Activated CD4-positive, alpha-beta memory T cell treated with anti-CD3 and anti-CD28 coated beads, Interleukin-2, amount 10 ng/mL, durations not matched to agents 7 days and 5 days (primary cell): ENCODE measurements at regions not wholly inside any gene's neighbourhood (a gene's known extent, or its start where the extent isn't known, plus 50 kb on each side); places are given as distances from the start of the nearest gene placed in this dataset.

ENCODE experiments used
- CTCF ChIA-PET: fragments of 350-600 bp; sonication (Branson Sonifier 250); formaldehyde crosslinking; loops from one replicate; lab custom pipeline; 2021; ENCODE audit warnings: antibody characterized with exemption, inconsistent platforms; lab: Charles Lee
- POLR2A ChIA-PET: fragments of 350-600 bp; sonication (Branson Sonifier 250); formaldehyde crosslinking; loops from one replicate; lab custom pipeline; 2021; ENCODE audit warnings: antibody characterized with exemption; lab: Charles Lee
- DNase-seq: peaks from one replicate; pipeline ENCODE4 v3.0.0-alpha.2; 2020
- H3K27ac Mint-ChIP-seq: one replicate; pipeline ENCODE4 v1.8.0; 2021; ENCODE audit warnings: mild to moderate bottlenecking, mixed read lengths
- H3K27me3 Mint-ChIP-seq: one replicate; pipeline ENCODE4 v1.8.0; 2021; ENCODE audit warnings: mixed read lengths
- H3K36me3 Mint-ChIP-seq: one replicate; pipeline ENCODE4 v1.8.0; 2021; ENCODE audit warnings: low read depth, mixed read lengths
- H3K4me1 Mint-ChIP-seq: one replicate; pipeline ENCODE4 v1.8.0; 2021; ENCODE audit warnings: mixed read lengths
- H3K4me3 Mint-ChIP-seq: one replicate; pipeline ENCODE4 v1.8.0; 2021; ENCODE audit warnings: mild to moderate bottlenecking, mixed read lengths
- H3K9me3 Mint-ChIP-seq: one replicate; pipeline ENCODE4 v1.8.0; 2021; ENCODE audit warnings: mixed read lengths

- Mint-ChIP-seq H3K9me3 (no peaks in the 10 kb centered on the region), H3K27ac (no peak overlapping the region), H3K4me3 (no peak overlapping the region), H3K36me3 (no peaks in the 10 kb centered on the region), H3K4me1 (no peaks in the 10 kb centered on the region), H3K27me3 (no peaks in the 10 kb centered on the region)
- POLR2A ChIA-PET, result no interaction called here
- CTCF ChIA-PET, result no interaction called here
- DNase-seq, result no peak
Measured at GRCh38 chr6:91352321-91352720, 765.4 kb upstream of the MAP3K7 start.

GRCh38 chr6:91350146-91350908 is 763.5 kb upstream of the MAP3K7 start:
- H3K27ac Mint-ChIP-seq, result no peak overlapping the region
- H3K36me3 Mint-ChIP-seq, result no peaks in the 10 kb centered on the region
- no peak overlapping the region for H3K4me3 Mint-ChIP-seq
- no peak for DNase-seq
- H3K4me1 Mint-ChIP-seq, result no peaks in the 10 kb centered on the region
- no peaks in the 10 kb centered on the region for H3K27me3 Mint-ChIP-seq
- ChIA-PET POLR2A (no interaction called here), CTCF (no interaction called here)
- no peaks in the 10 kb centered on the region for H3K9me3 Mint-ChIP-seq

DNA sequence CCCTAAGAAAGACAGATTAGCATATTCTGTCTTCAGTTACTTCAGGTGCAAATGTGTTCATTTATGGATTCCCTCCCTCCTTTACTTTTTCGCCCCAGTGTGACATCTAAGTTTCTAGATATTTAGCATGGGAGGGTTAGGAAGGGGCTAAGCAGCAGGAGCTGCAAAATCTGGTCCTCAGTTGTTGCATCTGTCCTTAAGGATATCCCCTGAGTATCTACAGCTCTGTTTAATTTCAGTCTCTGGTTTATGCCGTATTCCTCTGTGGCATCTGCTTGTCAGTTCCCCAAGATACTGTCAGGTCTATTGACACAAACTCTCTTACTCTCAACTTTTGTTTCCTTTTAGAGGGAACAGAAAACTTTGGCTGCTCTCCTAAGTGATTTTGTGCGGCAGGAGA is 754.6 kb upstream of the MAP3K7 start:
- Mint-ChIP-seq H3K36me3 (no peaks in the 10 kb centered on the region), H3K4me1 (no peaks in the 10 kb centered on the region), H3K27me3 (no peaks in the 10 kb centered on the region), H3K9me3 (no peaks in the 10 kb centered on the region), H3K4me3 (no peak overlapping the region), H3K27ac (no peak overlapping the region)
- no peak for DNase-seq
- POLR2A ChIA-PET, result no interaction called here
- CTCF ChIA-PET, result no interaction called here

DNA sequence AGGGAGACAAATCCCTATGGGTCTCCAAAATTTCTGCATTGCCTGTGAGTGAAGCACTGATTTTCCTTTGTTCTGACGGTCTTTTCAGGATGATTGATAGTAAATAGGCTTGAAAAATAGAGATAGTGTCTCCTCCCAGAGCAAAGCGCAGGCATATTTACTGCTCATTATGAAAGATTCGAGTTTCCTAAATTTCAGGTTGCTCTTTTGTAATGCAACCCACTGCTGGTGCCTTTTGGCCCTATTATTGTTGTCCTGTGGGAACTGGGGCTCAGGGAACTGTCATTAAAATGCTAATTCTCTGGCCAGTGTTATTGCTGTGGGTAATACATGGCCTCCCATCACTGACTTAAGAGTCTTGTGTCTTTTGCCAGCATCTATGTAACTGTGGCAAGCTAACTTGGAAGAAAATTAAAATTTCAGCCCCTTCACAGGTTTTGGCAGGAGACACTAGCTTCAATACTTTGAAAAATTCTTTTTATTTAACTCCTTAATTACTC is 754.1 kb upstream of the MAP3K7 start:
- H3K9me3 Mint-ChIP-seq, result no peaks in the 10 kb centered on the region
- DNase-seq, result no peak
- H3K36me3 Mint-ChIP-seq, result no peaks in the 10 kb centered on the region
- CTCF ChIA-PET, result no interaction called here
- H3K27me3 Mint-ChIP-seq, result no peaks in the 10 kb centered on the region
- no peak overlapping the region for H3K27ac Mint-ChIP-seq
- POLR2A ChIA-PET, result no interaction called here
- H3K4me3 Mint-ChIP-seq, result no peak overlapping the region
- no peaks in the 10 kb centered on the region for H3K4me1 Mint-ChIP-seq

DNA sequence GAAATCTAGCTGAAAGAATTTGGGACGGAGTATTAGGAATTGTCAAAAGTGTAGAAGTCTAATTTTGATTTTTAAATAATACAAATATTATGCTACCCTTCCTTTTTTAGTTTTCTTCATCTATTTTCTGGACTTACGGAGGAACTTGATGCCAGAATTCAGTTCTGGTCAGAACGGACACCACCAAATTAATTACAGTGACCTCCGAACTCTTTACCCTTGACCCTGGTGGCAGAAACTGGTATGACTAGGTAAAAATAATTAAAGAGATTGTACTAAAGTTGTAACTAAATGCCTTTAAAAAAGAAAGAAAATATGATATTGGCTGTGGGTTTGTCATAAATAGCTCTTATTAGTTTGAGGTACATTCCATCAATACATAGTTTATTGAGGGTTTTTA is 751.1 kb upstream of the MAP3K7 start:
- no peaks in the 10 kb centered on the region for H3K27me3 Mint-ChIP-seq
- no peaks in the 10 kb centered on the region for H3K36me3 Mint-ChIP-seq
- H3K27ac Mint-ChIP-seq, result no peak overlapping the region
- H3K4me1 Mint-ChIP-seq, result no peaks in the 10 kb centered on the region
- peaks cover 3% of the 10 kb centered on the region for H3K9me3 Mint-ChIP-seq
- H3K4me3 Mint-ChIP-seq, result no peak overlapping the region
- DNase-seq, result no peak
- POLR2A ChIA-PET, result no interaction called here
- CTCF ChIA-PET, result no interaction called here

- H3K27me3 Mint-ChIP-seq, result no peaks in the 10 kb centered on the region
- peaks cover 3% of the 10 kb centered on the region for H3K9me3 Mint-ChIP-seq
- no peak overlapping the region for H3K4me3 Mint-ChIP-seq
- no peak overlapping the region for H3K27ac Mint-ChIP-seq
- POLR2A ChIA-PET, result no interaction called here
- CTCF ChIA-PET, result no interaction called here
- no peaks in the 10 kb centered on the region for H3K4me1 Mint-ChIP-seq
- no peak for DNase-seq
- no peaks in the 10 kb centered on the region for H3K36me3 Mint-ChIP-seq
Measured at GRCh38 chr6:91330896-91331295, 744.0 kb upstream of the MAP3K7 start.

GRCh38 chr6:91328241-91328640 is 741.4 kb upstream of the MAP3K7 start:
- H3K9me3 Mint-ChIP-seq, result no peaks in the 10 kb centered on the region
- CTCF ChIA-PET, result no interaction called here
- no peaks in the 10 kb centered on the region for H3K4me1 Mint-ChIP-seq
- DNase-seq, result no peak
- no peak overlapping the region for H3K27ac Mint-ChIP-seq
- no peaks in the 10 kb centered on the region for H3K36me3 Mint-ChIP-seq
- H3K27me3 Mint-ChIP-seq, result no peaks in the 10 kb centered on the region
- H3K4me3 Mint-ChIP-seq, result no peak overlapping the region
- POLR2A ChIA-PET, result no interaction called here

GRCh38 chr6:91324711-91325110 is 737.8 kb upstream of the MAP3K7 start:
- Mint-ChIP-seq H3K4me3 (no peak overlapping the region), H3K9me3 (no peaks in the 10 kb centered on the region), H3K36me3 (no peaks in the 10 kb centered on the region), H3K27me3 (no peaks in the 10 kb centered on the region), H3K27ac (no peak overlapping the region), H3K4me1 (no peaks in the 10 kb centered on the region)
- ChIA-PET POLR2A (no interaction called here), CTCF (no interaction called here)
- no peak for DNase-seq

- DNase-seq, result no peak
- Mint-ChIP-seq H3K36me3 (no peaks in the 10 kb centered on the region), H3K4me3 (no peak overlapping the region), H3K9me3 (no peaks in the 10 kb centered on the region), H3K4me1 (no peaks in the 10 kb centered on the region), H3K27me3 (no peaks in the 10 kb centered on the region), H3K27ac (no peak overlapping the region)
- ChIA-PET POLR2A (no interaction called here), CTCF (no interaction called here)
Measured at GRCh38 chr6:91317984-91318383, 731.1 kb upstream of the MAP3K7 start.

DNA sequence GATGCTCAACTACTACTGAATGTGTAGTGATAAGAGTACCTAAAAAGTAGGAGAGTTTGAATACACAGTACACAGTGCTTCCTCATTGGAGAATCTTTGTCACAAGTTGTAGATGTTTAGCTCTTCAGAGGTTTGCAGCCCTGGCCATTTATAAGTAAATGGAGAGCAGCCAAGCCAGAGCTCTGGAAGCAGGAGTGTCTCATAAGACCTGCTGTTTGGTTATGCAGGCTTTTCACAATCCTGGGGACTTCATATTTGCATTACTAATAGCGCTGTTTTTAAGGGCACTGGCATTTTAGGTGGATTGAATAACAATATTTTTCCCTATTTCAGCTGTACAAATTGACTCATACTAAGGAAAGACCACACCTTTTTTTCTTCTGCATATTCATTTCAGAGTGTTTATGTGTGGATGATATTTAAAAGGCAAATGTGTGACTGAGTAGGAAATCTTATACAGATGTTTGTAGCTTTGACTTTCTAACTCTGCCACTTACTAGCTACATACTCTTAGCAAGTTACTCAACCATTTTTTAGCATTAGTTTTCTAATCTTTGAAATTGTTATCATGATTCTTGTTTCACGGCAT is 730.5 kb upstream of the MAP3K7 start:
- Mint-ChIP-seq H3K4me3 (no peak overlapping the region), H3K36me3 (no peaks in the 10 kb centered on the region), H3K27ac (no peak overlapping the region), H3K9me3 (no peaks in the 10 kb centered on the region), H3K4me1 (no peaks in the 10 kb centered on the region), H3K27me3 (no peaks in the 10 kb centered on the region)
- CTCF ChIA-PET, result no interaction called here
- POLR2A ChIA-PET, result no interaction called here
- no peak for DNase-seq

DNA sequence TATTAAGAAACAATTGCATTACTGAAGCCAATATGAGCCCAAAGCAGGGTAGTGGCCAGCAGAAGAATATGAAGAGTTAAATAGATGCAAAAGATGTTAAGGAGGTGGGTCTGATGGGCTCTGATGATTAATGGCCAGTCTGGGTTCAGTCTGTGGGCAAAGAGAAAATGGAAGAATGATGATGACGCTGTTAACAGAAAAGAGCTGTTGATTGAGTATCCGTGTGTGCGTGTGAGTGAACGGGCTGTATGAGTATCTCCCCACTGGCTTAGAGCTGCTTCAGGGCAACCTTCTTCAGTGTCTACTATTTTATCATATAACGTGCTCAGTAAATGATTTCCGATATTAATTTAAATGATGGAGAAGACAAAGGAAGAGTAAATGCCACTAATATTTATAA is 723.3 kb upstream of the MAP3K7 start:
- H3K27me3 Mint-ChIP-seq, result no peaks in the 10 kb centered on the region
- CTCF ChIA-PET, result no interaction called here
- H3K27ac Mint-ChIP-seq, result no peak overlapping the region
- H3K36me3 Mint-ChIP-seq, result no peaks in the 10 kb centered on the region
- DNase-seq, result no peak
- H3K4me3 Mint-ChIP-seq, result no peak overlapping the region
- H3K9me3 Mint-ChIP-seq, result no peaks in the 10 kb centered on the region
- H3K4me1 Mint-ChIP-seq, result no peaks in the 10 kb centered on the region
- POLR2A ChIA-PET, result no interaction called here

DNA sequence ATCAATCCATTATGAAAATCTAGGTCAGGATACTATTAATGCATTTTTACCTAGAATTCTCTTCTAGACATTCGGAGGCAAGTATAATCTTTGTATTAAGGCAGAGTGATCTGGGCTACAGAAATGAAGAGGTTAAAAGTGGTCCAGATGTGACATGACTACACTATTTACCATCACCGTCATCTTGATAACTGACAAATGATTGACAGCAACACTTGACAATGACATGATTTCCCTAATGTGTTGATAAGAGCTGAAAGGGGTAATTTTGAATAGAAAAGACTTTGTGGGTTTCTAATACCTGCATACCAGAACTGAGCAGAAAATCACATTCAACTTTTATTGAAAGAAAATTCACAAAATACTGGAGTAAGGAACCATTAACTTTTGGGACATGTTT is 718.9 kb upstream of the MAP3K7 start:
- no peaks in the 10 kb centered on the region for H3K27me3 Mint-ChIP-seq
- H3K4me3 Mint-ChIP-seq, result no peak overlapping the region
- no peaks in the 10 kb centered on the region for H3K9me3 Mint-ChIP-seq
- no peaks in the 10 kb centered on the region for H3K36me3 Mint-ChIP-seq
- no peak overlapping the region for H3K27ac Mint-ChIP-seq
- no peaks in the 10 kb centered on the region for H3K4me1 Mint-ChIP-seq
- CTCF ChIA-PET, result no interaction called here
- DNase-seq, result no peak
- POLR2A ChIA-PET, result no interaction called here

DNA sequence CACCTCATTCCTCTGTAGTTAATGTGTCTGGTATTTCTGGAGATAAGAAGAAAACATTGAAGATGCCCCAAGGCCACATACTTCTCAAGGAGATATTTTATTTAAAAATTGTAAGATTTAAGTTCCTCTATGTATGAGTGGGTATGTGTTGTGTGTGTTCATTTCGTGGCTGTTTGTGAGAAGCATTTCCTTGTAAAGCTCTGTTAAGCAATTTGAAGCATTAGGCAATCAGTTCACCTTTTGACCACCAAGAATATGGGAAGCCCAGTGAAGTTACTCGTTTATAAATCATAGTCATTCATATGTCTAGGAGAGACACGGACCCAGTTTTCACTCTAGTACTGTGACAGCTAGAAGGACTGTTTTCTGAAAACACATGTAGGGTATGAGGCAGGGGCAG is 717.6 kb upstream of the MAP3K7 start:
- H3K4me3 Mint-ChIP-seq, result no peak overlapping the region
- H3K4me1 Mint-ChIP-seq, result no peaks in the 10 kb centered on the region
- H3K27me3 Mint-ChIP-seq, result no peaks in the 10 kb centered on the region
- H3K36me3 Mint-ChIP-seq, result no peaks in the 10 kb centered on the region
- POLR2A ChIA-PET, result no interaction called here
- DNase-seq, result no peak
- no peaks in the 10 kb centered on the region for H3K9me3 Mint-ChIP-seq
- no peak overlapping the region for H3K27ac Mint-ChIP-seq
- CTCF ChIA-PET, result no interaction called here

DNA sequence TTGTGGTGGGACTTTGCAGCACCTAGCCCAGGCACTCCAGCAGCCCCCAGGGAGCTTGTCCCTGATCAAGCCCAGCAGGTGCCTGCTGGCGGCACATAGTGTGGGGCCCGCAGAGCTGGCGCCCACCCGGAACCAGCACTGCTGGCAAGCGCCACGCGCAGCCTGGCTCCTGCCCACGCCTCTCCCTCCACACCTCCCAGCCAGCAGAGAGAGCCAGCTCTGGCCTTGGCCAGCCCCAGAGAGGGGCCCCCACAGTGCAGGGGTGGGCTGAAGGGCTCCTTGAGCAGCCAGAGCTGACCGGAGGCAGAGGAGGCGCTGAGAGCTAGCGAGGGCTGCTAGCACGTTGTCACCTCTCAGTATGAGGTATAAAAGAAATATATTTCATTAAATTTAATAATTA is 716.5 kb upstream of the MAP3K7 start:
- DNase-seq, result no peak
- H3K36me3 Mint-ChIP-seq, result no peaks in the 10 kb centered on the region
- no peak overlapping the region for H3K27ac Mint-ChIP-seq
- no peaks in the 10 kb centered on the region for H3K9me3 Mint-ChIP-seq
- no peaks in the 10 kb centered on the region for H3K4me1 Mint-ChIP-seq
- CTCF ChIA-PET, result no interaction called here
- no peaks in the 10 kb centered on the region for H3K27me3 Mint-ChIP-seq
- H3K4me3 Mint-ChIP-seq, result no peak overlapping the region
- POLR2A ChIA-PET, result no interaction called here
